ENCODE measurements at regions not wholly inside any gene's neighbourhood (a gene's known extent, or its start where the extent isn't known, plus 50 kb on each side); places are given as distances from the start of the nearest gene placed in this dataset.

GRCh38 chr13:97866346-97866745, 87.1 kb upstream of the IPO5 start:
- POLR2A ChIA-PET = no interaction called here
- TF ChIP-seq USF1 (IDR thresholded peaks at IDR 0.05; ENCODE audit: borderline replicate concordance, low read depth) (no peak), RFX5 (IDR thresholded peaks at IDR 0.05; ENCODE audit: low read length) (no peak), IRF3 (IDR thresholded peaks at IDR 0.05; ENCODE audit: low read depth, low read length) (no peak), MEF2A (IDR thresholded peaks at IDR 0.05; ENCODE audit: borderline replicate concordance, low read depth) (no peak), FOXJ3 (CRISPR knock-in tag; IDR thresholded peaks at IDR 0.05) (no peak), MAX (IDR thresholded peaks at IDR 0.05; ENCODE audit: low read depth) (no peak), ZBTB33 (IDR thresholded peaks at IDR 0.05; ENCODE audit: borderline replicate concordance, low read depth) (no peak), POLR2AphosphoS5 (IDR thresholded peaks at IDR 0.05; ENCODE audit: low read depth, low read length) (no peak), TEAD4 (IDR thresholded peaks at IDR 0.05; ENCODE audit: borderline replicate concordance, insufficient read depth) (no peak), ELF1 (IDR thresholded peaks at IDR 0.05) (no peak), MXI1 (IDR thresholded peaks at IDR 0.05; ENCODE audit: low read depth, low read length) (no peak), JUND (IDR thresholded peaks at IDR 0.05) (no peak), SIN3A (IDR thresholded peaks at IDR 0.05; ENCODE audit: borderline replicate concordance, low read depth, low read length) (no peak), YY1 (IDR thresholded peaks at IDR 0.05; ENCODE audit: low read depth) (no peak), NFIC (IDR thresholded peaks at IDR 0.05; ENCODE audit: borderline replicate concordance) (no peak), TCF12 (IDR thresholded peaks at IDR 0.05) (no peak)
- H3F3A ChIP-seq (replicated peaks; ENCODE audit: insufficient read depth) = no peaks in the 10 kb centered on the region
- DNase-seq = no peak
- WGBS (ENCODE audit: low lambda C conversion rate) = 82% methylated on average over 4 of the region's 4 CpGs
- no peak overlapping the region for H3K27ac ChIP-seq (ENCODE audit: low read depth in 2 of 2, low read length in 1 of 2)
- H2AFZ ChIP-seq (ENCODE audit: low read depth) = no peak overlapping the region
- H3K36me3 ChIP-seq (replicated peaks in 1 of 2; ENCODE audit: control insufficient read depth in 1 of 2, insufficient read depth in 2 of 2, low read length in 1 of 2) = no peaks in the 10 kb centered on the region
- no peaks in the 10 kb centered on the region for H3K79me2 ChIP-seq (ENCODE audit: insufficient read depth)
- no peak overlapping the region for H3K4me2 ChIP-seq
- no peaks in the 10 kb centered on the region for H4K20me1 ChIP-seq (ENCODE audit: insufficient read depth)
- H3K9me2 ChIP-seq = no peaks in the 10 kb centered on the region
- no peaks in the 10 kb centered on the region for H3K9me3 ChIP-seq
- CTCF ChIA-PET = interaction anchor here (4.1 kb wide), 1 partner anchor 10 kb away, joined by 18 read pairs; no protein-coding TSS in a partner anchor
- no peaks in the 10 kb centered on the region for H3K4me1 ChIP-seq (ENCODE audit: control insufficient read depth in 1 of 2, insufficient read depth in 2 of 2, low read depth in 1 of 2, low read length in 1 of 2)
- no peaks in the 10 kb centered on the region for H3K27me3 ChIP-seq (ENCODE audit: insufficient read depth)
- H3K4me3 ChIP-seq (ENCODE audit: low read depth in 2 of 2, low read length in 1 of 2) = no peak overlapping the region
- H3K9ac ChIP-seq = no peak overlapping the region

GRCh38 chr13:97866751-97867150, 86.7 kb upstream of the IPO5 start:
- H3K4me2 ChIP-seq = no peak overlapping the region
- H3K4me1 ChIP-seq (ENCODE audit: control insufficient read depth in 1 of 2, insufficient read depth in 2 of 2, low read depth in 1 of 2, low read length in 1 of 2) = no peaks in the 10 kb centered on the region
- no peak overlapping the region for H2AFZ ChIP-seq (ENCODE audit: low read depth)
- no peak for DNase-seq
- ChIA-PET POLR2A (no interaction called here), CTCF (interaction anchor here (4.1 kb wide), 1 partner anchor 10 kb away, joined by 18 read pairs; no protein-coding TSS in a partner anchor)
- no peaks in the 10 kb centered on the region for H3K36me3 ChIP-seq (replicated peaks in 1 of 2; ENCODE audit: control insufficient read depth in 1 of 2, insufficient read depth in 2 of 2, low read length in 1 of 2)
- no peaks in the 10 kb centered on the region for H3K79me2 ChIP-seq (ENCODE audit: insufficient read depth)
- H3F3A ChIP-seq (replicated peaks; ENCODE audit: insufficient read depth) = no peaks in the 10 kb centered on the region
- no peak overlapping the region for H3K27ac ChIP-seq (ENCODE audit: low read depth in 2 of 2, low read length in 1 of 2)
- no peaks in the 10 kb centered on the region for H4K20me1 ChIP-seq (ENCODE audit: insufficient read depth)
- H3K27me3 ChIP-seq (ENCODE audit: insufficient read depth) = no peaks in the 10 kb centered on the region
- H3K9me2 ChIP-seq = no peaks in the 10 kb centered on the region
- H3K9ac ChIP-seq = no peak overlapping the region
- no peak overlapping the region for H3K4me3 ChIP-seq (ENCODE audit: low read depth in 2 of 2, low read length in 1 of 2)
- WGBS (ENCODE audit: low lambda C conversion rate) = 78% methylated on average over 3 of the region's 3 CpGs
- H3K9me3 ChIP-seq = no peaks in the 10 kb centered on the region
- no peak for TF ChIP-seq JUND (IDR thresholded peaks at IDR 0.05)
- TF ChIP-seq GATA2 (CRISPR knock-in tag; IDR thresholded peaks at IDR 0.05) = no peak
- no peak for TF ChIP-seq FOXJ3 (CRISPR knock-in tag; IDR thresholded peaks at IDR 0.05)
- TF ChIP-seq EP300 (IDR thresholded peaks at IDR 0.05; ENCODE audit: borderline replicate concordance in 1 of 2, low read depth in 1 of 2, low read length in 1 of 2) = no peak
- no peak for TF ChIP-seq ELF1 (IDR thresholded peaks at IDR 0.05)
- no peak for TF ChIP-seq USF1 (IDR thresholded peaks at IDR 0.05; ENCODE audit: borderline replicate concordance, low read depth)
- TF ChIP-seq USF2 (IDR thresholded peaks at IDR 0.05; ENCODE audit: borderline replicate concordance, low read depth, low read length) = no peak
- no peak for TF ChIP-seq GABPA (IDR thresholded peaks at IDR 0.05; ENCODE audit: low read depth)
- TF ChIP-seq RAD21 (IDR thresholded peaks at IDR 0.05; ENCODE audit: low read length) = no peak
- no peak for TF ChIP-seq SMC3 (IDR thresholded peaks at IDR 0.05; ENCODE audit: low read depth, low read length)
- TF ChIP-seq MXI1 (IDR thresholded peaks at IDR 0.05; ENCODE audit: low read depth, low read length) = no peak
- no peak for TF ChIP-seq CHD2 (IDR thresholded peaks at IDR 0.05; ENCODE audit: low read length, partially characterized antibody)
- TF ChIP-seq NFIC (IDR thresholded peaks at IDR 0.05; ENCODE audit: borderline replicate concordance) = no peak
- no peak for TF ChIP-seq TCF12 (IDR thresholded peaks at IDR 0.05)
- no peak for TF ChIP-seq RXRA (IDR thresholded peaks at IDR 0.05; ENCODE audit: borderline replicate concordance, low read depth)
- TF ChIP-seq TEAD4 (IDR thresholded peaks at IDR 0.05; ENCODE audit: borderline replicate concordance, insufficient read depth) = no peak
